ENCODE measurements at regions not wholly inside any gene's neighbourhood (a gene's known extent, or its start where the extent isn't known, plus 50 kb on each side); places are given as distances from the start of the nearest gene placed in this dataset.

DNA sequence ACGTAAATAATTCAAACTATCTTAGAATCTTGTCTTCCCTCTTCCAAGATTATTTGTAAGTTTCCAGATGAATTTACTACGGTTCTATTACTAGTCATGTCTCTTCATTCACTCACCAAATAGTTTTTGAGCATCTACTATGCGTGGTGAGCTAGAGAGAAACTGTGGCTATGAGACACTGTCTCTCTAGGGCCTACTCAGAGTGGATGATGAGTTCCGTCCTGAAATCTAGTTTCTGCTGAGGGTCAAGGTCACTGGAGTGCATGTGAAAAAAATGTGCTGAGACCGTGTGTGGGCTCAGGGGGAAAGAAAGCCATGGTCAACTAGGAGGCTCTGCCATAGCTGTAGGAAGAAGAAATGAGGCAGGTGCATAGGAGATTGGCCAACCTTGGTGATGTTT is 320.2 kb upstream of the GATB start:
- Histone ChIP-seq H4K20me1 (ENCODE audit: insufficient read depth) (no peaks in the 10 kb centered on the region), H3K4me3 (replicated peaks in 1 of 2; ENCODE audit: low read depth in 1 of 2, low read length in 2 of 2) (no peak overlapping the region), H3K79me2 (ENCODE audit: insufficient read depth, low read length) (no peaks in the 10 kb centered on the region), H3K9me3 (ENCODE audit: control insufficient read depth in 1 of 2, insufficient read depth in 1 of 2, low read depth in 1 of 2, low read length in 2 of 2) (no peaks in the 10 kb centered on the region), H3K27ac (ENCODE audit: low read depth, low read length) (no peak overlapping the region), H3K9me2 (ENCODE audit: insufficient read depth) (no peaks in the 10 kb centered on the region), H3K9ac (ENCODE audit: low read length) (no peak overlapping the region), H3K4me1 (ENCODE audit: control insufficient read depth in 1 of 2, insufficient read depth in 2 of 2, low read length in 2 of 2) (no peaks in the 10 kb centered on the region), H3K36me3 (ENCODE audit: control insufficient read depth in 1 of 2, insufficient read depth in 2 of 2, low read length in 2 of 2) (no peaks in the 10 kb centered on the region), H3K4me2 (ENCODE audit: low read length) (no peak overlapping the region), H2AFZ (ENCODE audit: low read depth, low read length, poor library complexity, severe bottlenecking) (no peak overlapping the region), H3K27me3 (ENCODE audit: insufficient read depth, low read length) (peaks cover 10% of the 10 kb centered on the region; the same call in 1 of the 2 replicates)
- POLR2A ChIA-PET: no interaction called here
- no TSS peak for BruUV-seq (replicated peaks)
- CTCF ChIA-PET: no interaction called here
- TF ChIP-seq TCF7L2 (IDR thresholded peaks at IDR 0.05; ENCODE audit: borderline replicate concordance, extremely low read depth, insufficient read depth, insufficient read length): no peak
- no peak for TF ChIP-seq ZFX (IDR thresholded peaks at IDR 0.05)
- TF ChIP-seq YY1 (IDR thresholded peaks at IDR 0.05; ENCODE audit: extremely low read depth, insufficient replicate concordance, low read depth, low read length): no peak
- TF ChIP-seq ELF1 (IDR thresholded peaks at IDR 0.05; ENCODE audit: borderline replicate concordance, low read depth): no peak
- TF ChIP-seq ATF3 (IDR thresholded peaks at IDR 0.05): no peak
- no peak for TF ChIP-seq CTCF (IDR thresholded peaks at IDR 0.05 in 2 of 3, conservative IDR thresholded peaks at IDR 0.05 in 1 of 3; ENCODE audit: borderline replicate concordance in 1 of 3, insufficient read depth in 1 of 3, low read depth in 2 of 3, low read length in 2 of 3)
- TF ChIP-seq EZH2 (IDR thresholded peaks at IDR 0.05): no peak
- no peak for TF ChIP-seq EGR1 (IDR thresholded peaks at IDR 0.05; ENCODE audit: low read depth)
- TF ChIP-seq SP1 (IDR thresholded peaks at IDR 0.05; ENCODE audit: low read depth): no peak
- TF ChIP-seq JUND (IDR thresholded peaks at IDR 0.05): no peak
- TF ChIP-seq RAD21 (IDR thresholded peaks at IDR 0.05; ENCODE audit: low read depth): no peak
- TF ChIP-seq CEBPB (IDR thresholded peaks at IDR 0.05; ENCODE audit: low read depth): no peak
- TF ChIP-seq SIN3A (IDR thresholded peaks at IDR 0.05; ENCODE audit: low read depth): no peak
- no peak for DNase-seq (ENCODE audit: low read depth, low spot score)
- intact Hi-C loops (cut with micrococcal nuclease): no loop called here
- no peak for ATAC-seq
- RAD21 ChIA-PET (ENCODE audit: low non-redundant PET in 1 of 2, low total read pairs in 2 of 2, uncharacterized antibody in 2 of 2, unreplicated experiment in 2 of 2): no interaction called here
